ENCODE measurements at regions not wholly inside any gene's neighbourhood (a gene's known extent, or its start where the extent isn't known, plus 50 kb on each side); places are given as distances from the start of the nearest gene placed in this dataset.

- TF ChIP-seq CTCF (IDR thresholded peaks at IDR 0.05; ENCODE audit: low read length) = no peak
- TF ChIP-seq EZH2phosphoT487 (IDR thresholded peaks at IDR 0.05; ENCODE audit: low read length) = no peak
These were observed 167.7 kb upstream of the WDR11 start for GRCh38 chr10:120683454-120683853.
